ENCODE measurements at regions not wholly inside any gene's neighbourhood (a gene's known extent, or its start where the extent isn't known, plus 50 kb on each side); places are given as distances from the start of the nearest gene placed in this dataset.

GRCh38 chr17:70254735-70255460, 85.6 kb downstream of the KCNJ2 start:
- Histone ChIP-seq H3K36me3 (ENCODE audit: control insufficient read depth in 2 of 2, insufficient read depth in 2 of 2, low read length in 1 of 2) (no peaks in the 10 kb centered on the region), H3K4me3 (ENCODE audit: low read length in 2 of 2) (no peak overlapping the region), H3K9me3 (ENCODE audit: control insufficient read depth in 2 of 2, insufficient read depth in 1 of 2, low read length in 1 of 2) (no peaks in the 10 kb centered on the region), H3K27ac (ENCODE audit: low read depth in 1 of 2, low read length in 1 of 2) (no peak overlapping the region), H3K4me1 (ENCODE audit: control insufficient read depth in 2 of 2, insufficient read depth in 2 of 2, low read length in 2 of 2) (no peaks in the 10 kb centered on the region), H3K27me3 (ENCODE audit: control insufficient read depth in 2 of 2, insufficient read depth in 1 of 2, low read length in 1 of 2) (no peaks in the 10 kb centered on the region)
- DNase-seq (ENCODE audit: low read depth in 6 of 9, low spot score in 9 of 9): no peak
- WGBS: 89% methylated on average over 2 of the region's 2 CpGs

GRCh38 chr17:70256751-70257150, 87.4 kb downstream of the KCNJ2 start:
- Histone ChIP-seq H3K36me3 (ENCODE audit: control insufficient read depth in 2 of 2, insufficient read depth in 2 of 2, low read length in 1 of 2) (no peaks in the 10 kb centered on the region), H3K9me3 (ENCODE audit: control insufficient read depth in 2 of 2, insufficient read depth in 1 of 2, low read length in 1 of 2) (no peaks in the 10 kb centered on the region), H3K4me3 (ENCODE audit: low read length in 2 of 2) (no peak overlapping the region), H3K27me3 (ENCODE audit: control insufficient read depth in 2 of 2, insufficient read depth in 1 of 2, low read length in 1 of 2) (no peaks in the 10 kb centered on the region), H3K4me1 (ENCODE audit: control insufficient read depth in 2 of 2, insufficient read depth in 2 of 2, low read length in 2 of 2) (no peaks in the 10 kb centered on the region), H3K27ac (ENCODE audit: low read depth in 1 of 2, low read length in 1 of 2) (no peak overlapping the region)
- WGBS: 97% methylated on average over 2 of the region's 2 CpGs
- DNase-seq (ENCODE audit: low read depth in 6 of 9, low spot score in 9 of 9): no peak

- H3K27me3 ChIP-seq (ENCODE audit: control insufficient read depth in 2 of 2, insufficient read depth in 1 of 2, low read length in 1 of 2): no peaks in the 10 kb centered on the region
- H3K4me3 ChIP-seq (ENCODE audit: low read length in 2 of 2): no peak overlapping the region
- DNase-seq (ENCODE audit: low read depth in 6 of 9, low spot score in 9 of 9): no peak
Measured at GRCh38 chr17:70258465-70258864, 89.1 kb downstream of the KCNJ2 start.

GRCh38 chr17:70259400-70259799, 90.1 kb downstream of the KCNJ2 start:
- no peaks in the 10 kb centered on the region for H3K27me3 ChIP-seq (ENCODE audit: control insufficient read depth in 2 of 2, insufficient read depth in 1 of 2, low read length in 1 of 2)
- no peaks in the 10 kb centered on the region for H3K36me3 ChIP-seq (ENCODE audit: control insufficient read depth in 2 of 2, insufficient read depth in 2 of 2, low read length in 1 of 2)
- no peaks in the 10 kb centered on the region for H3K9me3 ChIP-seq (ENCODE audit: control insufficient read depth in 2 of 2, insufficient read depth in 1 of 2, low read length in 1 of 2)
- WGBS: 93% methylated on average over 3 of the region's 3 CpGs
- no peak for DNase-seq (ENCODE audit: low read depth in 6 of 9, low spot score in 9 of 9)
- no peak overlapping the region for H3K27ac ChIP-seq (ENCODE audit: low read depth in 1 of 2, low read length in 1 of 2)
- no peak overlapping the region for H3K4me3 ChIP-seq (ENCODE audit: low read length in 2 of 2)
- no peaks in the 10 kb centered on the region for H3K4me1 ChIP-seq (ENCODE audit: control insufficient read depth in 2 of 2, insufficient read depth in 2 of 2, low read length in 2 of 2)

More at GRCh38 chr17:70258465-70258864, 89.1 kb downstream of the KCNJ2 start:
- H3K4me1 ChIP-seq (ENCODE audit: control insufficient read depth in 2 of 2, insufficient read depth in 2 of 2, low read length in 2 of 2): no peaks in the 10 kb centered on the region
- H3K36me3 ChIP-seq (ENCODE audit: control insufficient read depth in 2 of 2, insufficient read depth in 2 of 2, low read length in 1 of 2): no peaks in the 10 kb centered on the region
- no peak overlapping the region for H3K27ac ChIP-seq (ENCODE audit: low read depth in 1 of 2, low read length in 1 of 2)
- no peaks in the 10 kb centered on the region for H3K9me3 ChIP-seq (ENCODE audit: control insufficient read depth in 2 of 2, insufficient read depth in 1 of 2, low read length in 1 of 2)

- no peak overlapping the region for H3K27ac ChIP-seq (ENCODE audit: low read depth in 1 of 2, low read length in 1 of 2)
- no peaks in the 10 kb centered on the region for H3K4me1 ChIP-seq (ENCODE audit: control insufficient read depth in 2 of 2, insufficient read depth in 2 of 2, low read length in 2 of 2)
- no peaks in the 10 kb centered on the region for H3K9me3 ChIP-seq (ENCODE audit: control insufficient read depth in 2 of 2, insufficient read depth in 1 of 2, low read length in 1 of 2)
- H3K4me3 ChIP-seq (ENCODE audit: low read length in 2 of 2): no peak overlapping the region
- H3K27me3 ChIP-seq (ENCODE audit: control insufficient read depth in 2 of 2, insufficient read depth in 1 of 2, low read length in 1 of 2): no peaks in the 10 kb centered on the region
- WGBS: 97% methylated on average over 3 of the region's 3 CpGs
- no peak for DNase-seq (ENCODE audit: low read depth in 6 of 9, low spot score in 9 of 9)
- no peaks in the 10 kb centered on the region for H3K36me3 ChIP-seq (ENCODE audit: control insufficient read depth in 2 of 2, insufficient read depth in 2 of 2, low read length in 1 of 2)
Measured at GRCh38 chr17:70261170-70261569, 91.8 kb downstream of the KCNJ2 start.

GRCh38 chr17:70265471-70265870, 96.1 kb downstream of the KCNJ2 start:
- Histone ChIP-seq H3K36me3 (ENCODE audit: control insufficient read depth in 2 of 2, insufficient read depth in 2 of 2, low read length in 1 of 2) (no peaks in the 10 kb centered on the region), H3K9me3 (ENCODE audit: control insufficient read depth in 2 of 2, insufficient read depth in 1 of 2, low read length in 1 of 2) (no peaks in the 10 kb centered on the region), H3K27ac (ENCODE audit: low read depth in 1 of 2, low read length in 1 of 2) (no peak overlapping the region), H3K4me3 (ENCODE audit: low read length in 2 of 2) (no peak overlapping the region), H3K27me3 (ENCODE audit: control insufficient read depth in 2 of 2, insufficient read depth in 1 of 2, low read length in 1 of 2) (no peaks in the 10 kb centered on the region), H3K4me1 (ENCODE audit: control insufficient read depth in 2 of 2, insufficient read depth in 2 of 2, low read length in 2 of 2) (no peaks in the 10 kb centered on the region)
- no peak for DNase-seq (ENCODE audit: low read depth in 6 of 9, low spot score in 9 of 9)
- 78% methylated on average over 2 of the region's 2 CpGs for WGBS

GRCh38 chr17:70266394-70266793, 97.1 kb downstream of the KCNJ2 start:
- no peaks in the 10 kb centered on the region for H3K27me3 ChIP-seq (ENCODE audit: control insufficient read depth in 2 of 2, insufficient read depth in 1 of 2, low read length in 1 of 2)
- WGBS: 86% methylated on average over 2 of the region's 2 CpGs
- H3K27ac ChIP-seq (ENCODE audit: low read depth in 1 of 2, low read length in 1 of 2): no peak overlapping the region
- no peaks in the 10 kb centered on the region for H3K9me3 ChIP-seq (ENCODE audit: control insufficient read depth in 2 of 2, insufficient read depth in 1 of 2, low read length in 1 of 2)
- no peaks in the 10 kb centered on the region for H3K36me3 ChIP-seq (ENCODE audit: control insufficient read depth in 2 of 2, insufficient read depth in 2 of 2, low read length in 1 of 2)
- H3K4me1 ChIP-seq (ENCODE audit: control insufficient read depth in 2 of 2, insufficient read depth in 2 of 2, low read length in 2 of 2): no peaks in the 10 kb centered on the region
- DNase-seq (ENCODE audit: low read depth in 6 of 9, low spot score in 9 of 9): no peak
- H3K4me3 ChIP-seq (ENCODE audit: low read length in 2 of 2): no peak overlapping the region

- no peaks in the 10 kb centered on the region for H3K27me3 ChIP-seq (ENCODE audit: control insufficient read depth in 2 of 2, insufficient read depth in 1 of 2, low read length in 1 of 2)
- H3K36me3 ChIP-seq (ENCODE audit: control insufficient read depth in 2 of 2, insufficient read depth in 2 of 2, low read length in 1 of 2): no peaks in the 10 kb centered on the region
- no peaks in the 10 kb centered on the region for H3K4me1 ChIP-seq (ENCODE audit: control insufficient read depth in 2 of 2, insufficient read depth in 2 of 2, low read length in 2 of 2)
- H3K9me3 ChIP-seq (ENCODE audit: control insufficient read depth in 2 of 2, insufficient read depth in 1 of 2, low read length in 1 of 2): no peaks in the 10 kb centered on the region
- no peak overlapping the region for H3K4me3 ChIP-seq (ENCODE audit: low read length in 2 of 2)
- DNase-seq (ENCODE audit: low read depth in 6 of 9, low spot score in 9 of 9): no peak
- WGBS: 99% methylated on average over 1 of the region's 1 CpG
- no peak overlapping the region for H3K27ac ChIP-seq (ENCODE audit: low read depth in 1 of 2, low read length in 1 of 2)
Measured at GRCh38 chr17:70268383-70268782, 99.1 kb downstream of the KCNJ2 start.

- no peaks in the 10 kb centered on the region for H3K36me3 ChIP-seq (ENCODE audit: control insufficient read depth in 2 of 2, insufficient read depth in 2 of 2, low read length in 1 of 2)
- no peak overlapping the region for H3K27ac ChIP-seq (ENCODE audit: low read depth in 1 of 2, low read length in 1 of 2)
- H3K4me3 ChIP-seq (ENCODE audit: low read length in 2 of 2): no peak overlapping the region
- DNase-seq (ENCODE audit: low read depth in 6 of 9, low spot score in 9 of 9): no peak
- H3K27me3 ChIP-seq (ENCODE audit: control insufficient read depth in 2 of 2, insufficient read depth in 1 of 2, low read length in 1 of 2): no peaks in the 10 kb centered on the region
- 90% methylated on average over 7 of the region's 7 CpGs for WGBS
- no peaks in the 10 kb centered on the region for H3K4me1 ChIP-seq (ENCODE audit: control insufficient read depth in 2 of 2, insufficient read depth in 2 of 2, low read length in 2 of 2)
- H3K9me3 ChIP-seq (ENCODE audit: control insufficient read depth in 2 of 2, insufficient read depth in 1 of 2, low read length in 1 of 2): no peaks in the 10 kb centered on the region
Measured at GRCh38 chr17:70270554-70270953, 101.2 kb downstream of the KCNJ2 start.
